GM18508 (cell line): ENCODE measurements at regions not wholly inside any gene's neighbourhood (a gene's known extent, or its start where the extent isn't known, plus 50 kb on each side); places are given as distances from the start of the nearest gene placed in this dataset.

Experiments used
- ATAC-seq: cut with Tn5 transposase; IDR thresholded peaks from one replicate; pipeline ENCODE4 v1.9.1; 2021; ENCODE audit warnings: moderate number of reproducible peaks; ENCODE audit not compliant: insufficient read depth, unreplicated experiment

- no peak for ATAC-seq
Observed at GRCh38 chr3:110567029-110567428, 504.6 kb upstream of the NECTIN3 start.

GRCh38 chr3:110568246-110568645 lies 503.4 kb upstream of the NECTIN3 start:
- ATAC-seq = peak; percentile 75

GRCh38 chr3:110569073-110569472 lies 502.5 kb upstream of the NECTIN3 start:
- peak; percentile 45 for ATAC-seq

- ATAC-seq = no peak
Observed at GRCh38 chr3:110575702-110576101, 495.9 kb upstream of the NECTIN3 start.

- ATAC-seq = no peak
Observed at GRCh38 chr3:110576960-110577359, 494.7 kb upstream of the NECTIN3 start.

- ATAC-seq = no peak
Observed at GRCh38 chr3:110577854-110578253, 493.8 kb upstream of the NECTIN3 start.

- no peak for ATAC-seq
Observed at GRCh38 chr3:110579840-110580550, 491.6 kb upstream of the NECTIN3 start.

GRCh38 chr3:110583373-110583935 lies 488.2 kb upstream of the NECTIN3 start:
- ATAC-seq = no peak

GRCh38 chr3:110588906-110589305 lies 482.7 kb upstream of the NECTIN3 start:
- ATAC-seq = no peak

GRCh38 chr3:110589341-110589740 lies 482.3 kb upstream of the NECTIN3 start:
- ATAC-seq = no peak

- no peak for ATAC-seq
Observed at GRCh38 chr3:110593749-110594148, 477.9 kb upstream of the NECTIN3 start.

GRCh38 chr3:110598847-110599490 lies 472.6 kb upstream of the NECTIN3 start:
- no peak for ATAC-seq

GRCh38 chr3:110608566-110608965 lies 463.1 kb upstream of the NECTIN3 start:
- ATAC-seq = no peak

- ATAC-seq = no peak
Observed at GRCh38 chr3:110612045-110612444, 459.6 kb upstream of the NECTIN3 start.

- no peak for ATAC-seq
Observed at GRCh38 chr3:110614186-110614585, 457.4 kb upstream of the NECTIN3 start.

- ATAC-seq = no peak
Observed at GRCh38 chr3:110615454-110615853, 456.2 kb upstream of the NECTIN3 start.

GRCh38 chr3:110618512-110619226 lies 452.9 kb upstream of the NECTIN3 start:
- ATAC-seq = no peak

GRCh38 chr3:110620118-110620517 lies 451.5 kb upstream of the NECTIN3 start:
- no peak for ATAC-seq

- ATAC-seq = peak; percentile 61
Observed at GRCh38 chr3:110623571-110623970, 448.0 kb upstream of the NECTIN3 start.

- no peak for ATAC-seq
Observed at GRCh38 chr3:110624576-110624975, 447.0 kb upstream of the NECTIN3 start.

GRCh38 chr3:110625201-110625747 lies 446.3 kb upstream of the NECTIN3 start:
- ATAC-seq = no peak
